SK-N-SH (cell line): ENCODE measurements at regions not wholly inside any gene's neighbourhood (a gene's known extent, or its start where the extent isn't known, plus 50 kb on each side); places are given as distances from the start of the nearest gene placed in this dataset.

Experiments used
- CTCF ChIA-PET: fragments of 300-600, 350-600 bp; formaldehyde crosslinking; extraction: SDS; loops from one replicate; lab custom pipeline; 2021; lab: Yijun Ruan, JAX
- POLR2A ChIA-PET: fragments of 350-600 bp; sonication (Branson Sonifier 250); formaldehyde crosslinking; extraction: SDS; loops from one replicate; lab custom pipeline; 2020; ENCODE audit warnings: antibody characterized with exemption, inconsistent platforms; lab: Yijun Ruan, JAX
- DNase-seq: peaks from one replicate; pipeline ENCODE4 v3.0.0; 2012
- H2AFZ ChIP-seq: fragments of 200-600 bp; sonication (generic); 2 replicates; pipeline ENCODE4 v1.8.1; 2016; ENCODE audit warnings: antibody characterized with exemption, mild to moderate bottlenecking, low read depth
- H3F3A ChIP-seq: fragments of 200-600 bp; sonication (generic); replicated peaks from 2 replicates; pipeline ENCODE3; 2016; ENCODE audit warnings: antibody characterized with exemption, mild to moderate bottlenecking; ENCODE audit not compliant: insufficient read depth
- H3K27ac ChIP-seq, 2 experiments: fragments of 200-500 bp in 1 of 2; fragments of 200-600 bp in 1 of 2; sonication (Bioruptor generic) in 1 of 2; sonication (generic), shearing (Covaris generic) in 1 of 2; 2 replicates each; pipeline versions ENCODE4 v1.5.1 to v1.6.1; 2014 to 2016; ENCODE audit warnings: low read depth in 2 of 2, inconsistent platforms in 1 of 2, low read length in 1 of 2, mild to moderate bottlenecking in 1 of 2, mixed read lengths in 1 of 2
- H3K27me3 ChIP-seq: fragments of 200-600 bp; sonication (generic), shearing (Covaris generic); 2 replicates; pipeline ENCODE4 v1.6.1; 2016; ENCODE audit warnings: mixed run types; ENCODE audit not compliant: insufficient read depth
- H3K36me3 ChIP-seq, 2 experiments: fragments of 200-500 bp in 1 of 2; fragments of 200-600 bp in 1 of 2; sonication (Bioruptor generic) in 1 of 2; sonication (generic) in 1 of 2; replicated peaks in 1 of 2; 2 replicates each; pipeline versions ENCODE3 to v1.5.1; 2014 to 2016; ENCODE audit warnings: low read length in 1 of 2, mild to moderate bottlenecking in 1 of 2; ENCODE audit not compliant: insufficient read depth in 2 of 2, control insufficient read depth in 1 of 2
- H3K4me1 ChIP-seq, 2 experiments: fragments of 200-500 bp in 1 of 2; fragments of 200-600 bp in 1 of 2; sonication (Bioruptor generic) in 1 of 2; sonication (generic), shearing (Covaris generic) in 1 of 2; 2 replicates each; pipeline versions ENCODE4 v1.5.1 to v1.6.1; 2014 to 2016; ENCODE audit warnings: low read depth in 1 of 2, low read length in 1 of 2, mixed run types in 1 of 2; ENCODE audit not compliant: insufficient read depth in 2 of 2, control insufficient read depth in 1 of 2
- H3K4me2 ChIP-seq: fragments of 200-600 bp; sonication (generic), shearing (Covaris generic); 2 replicates; pipeline ENCODE4 v1.6.1; 2017; ENCODE audit warnings: mixed run types
- H3K4me3 ChIP-seq, 2 experiments: fragments of 200-500 bp in 1 of 2; fragments of 200-600 bp in 1 of 2; sonication (Bioruptor generic) in 1 of 2; sonication (generic), shearing (Covaris generic) in 1 of 2; 2 replicates each; pipeline versions ENCODE4 v1.5.1 to v1.8.1; 2014 to 2016; ENCODE audit warnings: low read depth in 2 of 2, inconsistent platforms in 1 of 2, low read length in 1 of 2, mild to moderate bottlenecking in 1 of 2, mixed read lengths in 1 of 2, moderate library complexity in 1 of 2
- H3K79me2 ChIP-seq: fragments of 200-600 bp; sonication (generic); 2 replicates; pipeline ENCODE4 v1.8.1; 2017; ENCODE audit warnings: mild to moderate bottlenecking; ENCODE audit not compliant: insufficient read depth
- H3K9ac ChIP-seq: fragments of 200-600 bp; sonication (generic); 2 replicates; pipeline ENCODE4 v1.6.1; 2017; ENCODE audit warnings: mixed run types
- H3K9me2 ChIP-seq: fragments of 200-600 bp; sonication (generic); 2 replicates; pipeline ENCODE4 v1.6.1; 2017; ENCODE audit warnings: mixed run types
- H3K9me3 ChIP-seq: fragments of 200-600 bp; sonication (generic); 2 replicates; pipeline ENCODE4 v1.6.1; 2017; ENCODE audit warnings: mixed run types, mild to moderate bottlenecking, moderate library complexity
- H4K20me1 ChIP-seq: fragments of 200-600 bp; sonication (generic); 2 replicates; pipeline ENCODE4 v1.6.1; 2017; ENCODE audit warnings: mild to moderate bottlenecking, mixed run types; ENCODE audit not compliant: insufficient read depth
- CHD2 ChIP-seq: fragments of 150-350 bp; IDR thresholded peaks from 2 replicates; pipeline ENCODE4 v1.6.1; 2018; ENCODE audit warnings: low read length; ENCODE audit not compliant: partially characterized antibody
- EP300 ChIP-seq, 2 experiments: IDR thresholded peaks; 2 replicates each; pipeline versions ENCODE4 v1.4.0 to v1.6.1; 2012; ENCODE audit warnings: borderline replicate concordance in 1 of 2, low read depth in 1 of 2, low read length in 1 of 2
- FOXM1 ChIP-seq: IDR thresholded peaks from 2 replicates; pipeline ENCODE4 v1.4.0; 2012; ENCODE audit warnings: low read depth, mild to moderate bottlenecking
- GABPA ChIP-seq: IDR thresholded peaks from 2 replicates; pipeline ENCODE4 v1.4.0; 2012; ENCODE audit warnings: low read depth, mild to moderate bottlenecking
- GATA2 ChIP-seq: sonication (generic); formaldehyde crosslinking; IDR thresholded peaks from 2 replicates; pipeline ENCODE4 v1.5.0; 2020; ENCODE audit warnings: mild to moderate bottlenecking, missing genetic modification reagents
- IRF3 ChIP-seq: fragments of 150-350 bp; IDR thresholded peaks from 2 replicates; pipeline ENCODE4 v1.6.1; 2016; ENCODE audit warnings: mild to moderate bottlenecking, low read depth, low read length
- JUND ChIP-seq: IDR thresholded peaks from 2 replicates; pipeline ENCODE4 v1.4.0; 2012
- MAX ChIP-seq: IDR thresholded peaks from 2 replicates; pipeline ENCODE4 v1.4.0; 2012; ENCODE audit warnings: low read depth
- MXI1 ChIP-seq: IDR thresholded peaks from 2 replicates; pipeline ENCODE4 v1.6.1; 2012; ENCODE audit warnings: mild to moderate bottlenecking, low read depth, low read length, improper control_type of control experiment
- NFIC ChIP-seq: IDR thresholded peaks from 2 replicates; pipeline ENCODE4 v1.4.0; 2012; ENCODE audit warnings: borderline replicate concordance
- NRF1 ChIP-seq: IDR thresholded peaks from 2 replicates; pipeline ENCODE4 v1.6.1; 2012; ENCODE audit warnings: low read depth, mild to moderate bottlenecking, low read length
- PBX3 ChIP-seq: IDR thresholded peaks from 2 replicates; pipeline ENCODE4; 2012
- RCOR1 ChIP-seq: fragments of 150-350 bp; IDR thresholded peaks from 2 replicates; pipeline ENCODE4 v1.6.1; 2017; ENCODE audit warnings: antibody characterized with exemption, low read length
- SIN3A ChIP-seq: IDR thresholded peaks from 2 replicates; pipeline ENCODE4 v1.6.1; 2012; ENCODE audit warnings: low read depth, mild to moderate bottlenecking, low read length, moderate library complexity, borderline replicate concordance
- SMC3 ChIP-seq: IDR thresholded peaks from 2 replicates; pipeline ENCODE4 v1.6.1; 2012; ENCODE audit warnings: low read depth, low read length, improper control_type of control experiment
- TCF12 ChIP-seq: IDR thresholded peaks from 2 replicates; pipeline ENCODE4 v1.4.0; 2012
- YY1 ChIP-seq: IDR thresholded peaks from 2 replicates; pipeline ENCODE4 v1.4.0; 2012; ENCODE audit warnings: low read depth, mild to moderate bottlenecking
- ZBTB33 ChIP-seq: IDR thresholded peaks from 2 replicates; pipeline ENCODE4 v1.4.0; 2012; ENCODE audit warnings: low read depth, borderline replicate concordance
- WGBS: methylation state at CpG from one replicate; pipeline ENCODE4 v1.1.6; 2017; ENCODE audit warnings: low lambda C conversion rate; 5-methylcytosine and 5-hydroxymethylcytosine counted together

GRCh38 chr2:14475994-14476393, 156.5 kb upstream of the LRATD1 start:
- POLR2A ChIA-PET: no interaction called here
- no peak overlapping the region for H2AFZ ChIP-seq
- no peaks in the 10 kb centered on the region for H3F3A ChIP-seq
- CTCF ChIA-PET: no interaction called here
- 53% methylated on average over 5 of the region's 5 CpGs for WGBS
- H3K9me2 ChIP-seq: no peaks in the 10 kb centered on the region
- no peak overlapping the region for H3K9ac ChIP-seq
- no peaks in the 10 kb centered on the region for H3K36me3 ChIP-seq
- DNase-seq: no peak
- no peaks in the 10 kb centered on the region for H3K4me1 ChIP-seq
- H3K27me3 ChIP-seq: no peaks in the 10 kb centered on the region
- TF ChIP-seq SIN3A: no peak
- no peak for TF ChIP-seq YY1
- TF ChIP-seq ZBTB33: no peak
- no peak for TF ChIP-seq IRF3
- no peak for TF ChIP-seq NRF1
- TF ChIP-seq GATA2 (CRISPR knock-in tag): no peak
- TF ChIP-seq GABPA: no peak
- TF ChIP-seq NFIC: no peak
- no peak for TF ChIP-seq EP300 (IDR thresholded peaks at IDR 0.05; ENCODE audit: borderline replicate concordance in 1 of 2, low read depth in 1 of 2, low read length in 1 of 2)
- no peak for TF ChIP-seq CHD2
- no peak for TF ChIP-seq RCOR1
- no peak for TF ChIP-seq TCF12
- TF ChIP-seq JUND: no peak
- no peak for TF ChIP-seq MXI1
- TF ChIP-seq SMC3: no peak
- no peak for TF ChIP-seq FOXM1
- TF ChIP-seq PBX3: no peak
- TF ChIP-seq MAX: no peak
- TF ChIP-seq, all 33 proteins: peak for 0
- no peak overlapping the region for H3K27ac ChIP-seq
- no peak overlapping the region for H3K4me2 ChIP-seq
- no peak overlapping the region for H3K4me3 ChIP-seq
- no peaks in the 10 kb centered on the region for H3K9me3 ChIP-seq
- no peaks in the 10 kb centered on the region for H4K20me1 ChIP-seq
- no peaks in the 10 kb centered on the region for H3K79me2 ChIP-seq
